ENCODE measurements at regions not wholly inside any gene's neighbourhood (a gene's known extent, or its start where the extent isn't known, plus 50 kb on each side); places are given as distances from the start of the nearest gene placed in this dataset.

DNA sequence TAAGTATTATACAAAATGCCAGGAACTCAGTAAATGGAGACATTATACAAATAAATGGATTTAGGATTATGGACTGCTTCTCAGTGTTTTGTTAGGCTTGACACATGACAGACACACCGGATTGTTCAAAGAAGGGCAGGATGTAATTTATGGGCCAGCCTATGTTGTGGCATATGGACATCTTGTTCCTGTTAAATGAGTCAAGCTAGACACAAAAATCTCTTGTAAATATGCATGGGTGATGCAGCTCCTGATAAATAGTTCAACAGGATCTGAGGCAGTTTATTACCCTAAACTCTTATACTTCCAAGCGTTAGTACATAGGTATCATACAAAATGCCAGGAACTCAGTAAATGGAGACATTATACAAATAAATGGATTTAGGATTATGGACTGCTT, 502.3 kb downstream of the TBC1D4 start:
- Histone ChIP-seq H3K27ac (no peak overlapping the region), H3K9me3 (no peaks in the 10 kb centered on the region), H3K4me1 (no peaks in the 10 kb centered on the region), H3K4me3 (no peak overlapping the region), H3K27me3 (no peaks in the 10 kb centered on the region), H3K36me3 (no peaks in the 10 kb centered on the region)
- no peak for DNase-seq (ENCODE audit: low spot score)
- no peak for TF ChIP-seq CTCF (IDR thresholded peaks at IDR 0.05)

GRCh38 chr13:74978591-74978990, 503.4 kb downstream of the TBC1D4 start:
- H3K4me1 ChIP-seq, result no peaks in the 10 kb centered on the region
- TF ChIP-seq CTCF (IDR thresholded peaks at IDR 0.05), result no peak
- H3K27me3 ChIP-seq, result no peaks in the 10 kb centered on the region
- H3K36me3 ChIP-seq, result no peaks in the 10 kb centered on the region
- H3K9me3 ChIP-seq, result no peaks in the 10 kb centered on the region
- no peak overlapping the region for H3K4me3 ChIP-seq
- no peak for DNase-seq (ENCODE audit: low spot score)
- no peak overlapping the region for H3K27ac ChIP-seq

DNA sequence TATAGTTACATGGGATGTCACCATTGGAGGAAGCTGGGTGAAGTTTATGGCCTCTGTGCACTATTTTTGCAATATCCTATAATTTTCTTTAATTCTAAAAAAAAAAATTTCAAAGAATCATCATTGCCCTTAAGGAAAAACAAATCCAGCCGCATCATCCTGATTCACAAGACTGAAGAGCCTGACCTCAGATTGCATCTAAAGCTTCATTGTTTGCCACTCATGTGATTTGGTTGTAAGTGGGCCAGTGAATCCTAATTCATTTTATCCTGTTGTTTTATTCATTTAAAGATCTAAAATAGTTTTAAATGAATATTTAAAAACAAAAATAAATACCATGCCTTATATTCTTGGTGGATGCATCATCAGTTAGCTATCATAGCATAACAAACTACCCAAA, 504.5 kb downstream of the TBC1D4 start:
- DNase-seq (ENCODE audit: low spot score), result no peak
- Histone ChIP-seq H3K27me3 (no peaks in the 10 kb centered on the region), H3K27ac (no peak overlapping the region), H3K36me3 (no peaks in the 10 kb centered on the region), H3K9me3 (no peaks in the 10 kb centered on the region), H3K4me3 (no peak overlapping the region), H3K4me1 (no peaks in the 10 kb centered on the region)
- TF ChIP-seq CTCF (IDR thresholded peaks at IDR 0.05), result no peak

DNA sequence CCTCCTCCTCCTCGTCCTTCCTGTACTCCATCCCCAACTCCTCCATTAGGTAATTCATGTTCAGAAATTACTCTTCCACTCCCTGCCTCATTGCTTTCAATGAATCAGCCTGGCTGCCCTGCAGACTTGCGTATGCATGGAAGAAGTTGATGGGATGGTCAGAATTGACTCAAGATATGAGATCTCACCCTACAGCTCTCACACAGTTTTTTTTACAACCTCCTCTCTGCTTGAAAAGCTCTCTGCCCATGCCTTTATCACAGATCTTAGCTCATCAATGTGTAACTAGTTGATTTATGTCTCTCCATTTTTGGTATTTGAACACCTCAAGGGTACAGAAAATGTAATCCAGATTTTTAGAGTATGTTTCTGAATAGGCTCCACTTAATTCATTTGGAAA, 506.9 kb downstream of the TBC1D4 start:
- Histone ChIP-seq H3K36me3 (no peaks in the 10 kb centered on the region), H3K4me1 (no peaks in the 10 kb centered on the region), H3K27ac (no peak overlapping the region), H3K9me3 (no peaks in the 10 kb centered on the region), H3K4me3 (no peak overlapping the region), H3K27me3 (no peaks in the 10 kb centered on the region)
- no peak for TF ChIP-seq CTCF (IDR thresholded peaks at IDR 0.05)
- DNase-seq (ENCODE audit: low spot score), result no peak

GRCh38 chr13:74973935-74974879, 507.8 kb downstream of the TBC1D4 start:
- no peak for DNase-seq (ENCODE audit: low spot score)

More at GRCh38 chr13:74973935-74974879, 507.8 kb downstream of the TBC1D4 start:
- H3K27me3 ChIP-seq, result no peaks in the 10 kb centered on the region
- TF ChIP-seq CTCF (IDR thresholded peaks at IDR 0.05), result no peak
- H3K27ac ChIP-seq, result no peak overlapping the region
- no peaks in the 10 kb centered on the region for H3K36me3 ChIP-seq
- H3K9me3 ChIP-seq, result no peaks in the 10 kb centered on the region
- no peak overlapping the region for H3K4me3 ChIP-seq
- no peaks in the 10 kb centered on the region for H3K4me1 ChIP-seq
